Muscle of leg (tissue), 3 donors: ENCODE measurements at regions not wholly inside any gene's neighbourhood (a gene's known extent, or its start where the extent isn't known, plus 50 kb on each side); places are given as distances from the start of the nearest gene placed in this dataset.

ENCODE experiments used
- DNase-seq: peaks from one replicate; pipeline ENCODE4 v3.0.0; 2013
- H3K27ac ChIP-seq: one replicate; pipeline ENCODE4 v1.5.1; 2013; ENCODE audit warnings: mild to moderate bottlenecking, low read length, control low read depth
- H3K27me3 ChIP-seq: one replicate; pipeline ENCODE4 v1.6.1; 2013; ENCODE audit warnings: low read length; ENCODE audit not compliant: control insufficient read depth, insufficient read depth
- H3K36me3 ChIP-seq: one replicate; pipeline ENCODE4 v1.6.1; 2013; ENCODE audit warnings: low read length; ENCODE audit not compliant: control insufficient read depth, insufficient read depth
- H3K4me1 ChIP-seq: one replicate; pipeline ENCODE4 v1.6.1; 2013; ENCODE audit warnings: low read length; ENCODE audit not compliant: control insufficient read depth, insufficient read depth
- H3K4me3 ChIP-seq: one replicate; pipeline ENCODE4 v1.5.1; 2013; ENCODE audit warnings: low read length, control low read depth
- H3K9me3 ChIP-seq: replicated peaks from 2 replicates; pipeline ENCODE4 v1.6.1; 2013; ENCODE audit warnings: low read depth, low read length; ENCODE audit not compliant: control insufficient read depth
- WGBS: methylation state at CpG from one replicate; pipeline ENCODE4 v1.1.5; 2013; ENCODE audit warnings: missing lambda C conversion rate; ENCODE audit not compliant: insufficient coverage; 5-methylcytosine and 5-hydroxymethylcytosine counted together

DNA sequence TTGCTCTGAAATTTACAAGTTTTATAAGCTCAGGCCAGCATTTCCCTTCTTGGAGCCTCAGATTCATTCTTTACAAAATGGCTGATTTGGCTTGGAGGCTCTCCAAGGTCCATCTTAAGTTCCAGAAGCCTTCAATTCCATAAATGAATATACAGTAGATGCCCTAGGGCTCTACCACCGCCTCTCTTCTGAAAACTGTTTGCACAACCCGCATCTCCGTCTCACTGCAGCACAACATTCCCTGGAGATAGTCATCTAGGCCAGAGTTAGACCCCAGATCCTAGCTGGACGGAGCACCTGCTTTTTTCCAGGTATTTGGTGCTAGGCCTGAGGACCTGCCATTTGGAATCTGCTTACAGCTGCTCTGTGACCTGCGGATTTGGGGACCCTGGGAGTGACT, 50.5 kb upstream of the NRP1 start:
- H3K4me1 ChIP-seq = peaks cover 15% of the 10 kb centered on the region
- no peaks in the 10 kb centered on the region for H3K9me3 ChIP-seq
- no peaks in the 10 kb centered on the region for H3K36me3 ChIP-seq
- H3K4me3 ChIP-seq = no peak overlapping the region
- DNase-seq = peak; percentile 41
- WGBS = 93% methylated on average over 5 of the region's 5 CpGs
- H3K27me3 ChIP-seq = no peaks in the 10 kb centered on the region
- no peak overlapping the region for H3K27ac ChIP-seq
